A549 (cell line): ENCODE measurements at regions not wholly inside any gene's neighbourhood (a gene's known extent, or its start where the extent isn't known, plus 50 kb on each side); places are given as distances from the start of the nearest gene placed in this dataset.

ENCODE experiments used
- ATAC-seq, 2 experiments: fragments of 200-7000 bp in 1 of 2; fragments of >200 bp in 1 of 2; cut with Nextera tagmentation in 1 of 2; cut with Tn5 transposase in 1 of 2; 3 replicates each; pipeline versions ENCODE4 v1.8.0 to v1.9.1; 2018 to 2020; ENCODE audit warnings: mild to moderate bottlenecking in 1 of 2, moderate library complexity in 1 of 2
- CTCF ChIA-PET: fragments of 300-600 bp; sonication (Branson Sonifier 250); formaldehyde crosslinking; extraction: SDS; loops from one replicate; lab custom pipeline; 2021; ENCODE audit warnings: antibody characterized with exemption, inconsistent platforms; lab: Yijun Ruan, JAX
- POLR2A ChIA-PET: fragments of 350-600 bp; formaldehyde crosslinking; extraction: SDS; loops from one replicate; lab custom pipeline; 2021; ENCODE audit warnings: antibody characterized with exemption, inconsistent platforms; lab: Yijun Ruan, JAX
- DNase-seq, 2 experiments: peaks; one replicate each; pipeline versions ENCODE4 v3.0.0 to v3.0.0-alpha.2; 2011 to 2016; ENCODE audit warnings: low read depth in 1 of 2, low spot score in 1 of 2
- FAIRE-seq: peaks from 2 replicates; lab custom pipeline; 2011; peaks lifted over from hg19 to GRCh38; lab: Jason Lieb, UNC
- H3K27ac ChIP-seq, 2 experiments: fragments of >200 bp; sonication (Bioruptor Twin); formaldehyde crosslinking; 3 replicates each; pipeline ENCODE4 v1.5.1; 2016 to 2017
- H3K4me1 ChIP-seq: fragments of >200 bp; sonication (Bioruptor Twin); formaldehyde crosslinking; 3 replicates; pipeline ENCODE4 v1.6.1; 2016
- H3K4me2 ChIP-seq: fragments of >200 bp; sonication (Bioruptor Twin); formaldehyde crosslinking; 3 replicates; pipeline ENCODE4 v1.6.1; 2016
- H3K4me3 ChIP-seq: fragments of >200 bp; sonication (Bioruptor Twin); formaldehyde crosslinking; 3 replicates; pipeline ENCODE4 v1.5.1; 2016
- H3K9me3 ChIP-seq: fragments of >200 bp; sonication (Bioruptor Twin); formaldehyde crosslinking; 3 replicates; pipeline ENCODE4 v1.6.1; 2016
- BHLHE40 ChIP-seq: IDR thresholded peaks from 2 replicates; pipeline ENCODE4 v1.6.1; 2012; ENCODE audit warnings: low read depth, low read length, inconsistent platforms
- CBX8 ChIP-seq: fragments of 200-600 bp; sonication (generic); IDR thresholded peaks from 2 replicates; pipeline ENCODE4 v1.6.1; 2016
- CTCF ChIP-seq: fragments of >200 bp; sonication (Bioruptor Twin); formaldehyde crosslinking; IDR thresholded peaks from 3 replicates; pipeline ENCODE4 v1.5.1; 2016
- EHMT2 ChIP-seq: fragments of 200-600 bp; sonication (generic); IDR thresholded peaks from 2 replicates; pipeline ENCODE4 v1.6.1; 2016; ENCODE audit warnings: antibody characterized with exemption, low read depth, mild to moderate bottlenecking, moderate library complexity
- EP300 ChIP-seq, 2 experiments: fragments of >200 bp; sonication (Bioruptor Twin); formaldehyde crosslinking; IDR thresholded peaks; 2 replicates in 1 of 2; 3 replicates in 1 of 2; pipeline ENCODE4 v1.6.1; 2016 to 2017
- FOSL2 ChIP-seq, 2 experiments: fragments of 450-650 bp in 1 of 2; fragments of >200 bp in 1 of 2; sonication (Bioruptor Twin) in 1 of 2; formaldehyde crosslinking; IDR thresholded peaks; 2 replicates each; pipeline versions ENCODE4 v1.5.0 to v1.6.1; 2016 to 2020; ENCODE audit warnings: mild to moderate bottlenecking in 1 of 2, moderate library complexity in 1 of 2
- GATA3 ChIP-seq: IDR thresholded peaks from 2 replicates; pipeline ENCODE4 v1.6.1; 2012; ENCODE audit warnings: borderline replicate concordance
- HDAC2 ChIP-seq: fragments of 200-600 bp; sonication (generic); IDR thresholded peaks from 2 replicates; pipeline ENCODE4 v1.6.1; 2016
- HEYL ChIP-seq: fragments of 250-450 bp; sonication (Bioruptor Pico); IDR thresholded peaks from 2 replicates; pipeline ENCODE4 v1.8.0; 2021; ENCODE audit warnings: mild to moderate bottlenecking, moderate library complexity
- HMGXB4 ChIP-seq: fragments of 250-450 bp; sonication (Bioruptor Pico); IDR thresholded peaks from 2 replicates; pipeline ENCODE4 v1.5.0; 2021; ENCODE audit warnings: mild to moderate bottlenecking, moderate library complexity, borderline replicate concordance
- HOXB13 ChIP-seq: fragments of 250-450 bp; sonication (Bioruptor Pico); IDR thresholded peaks from 2 replicates; pipeline ENCODE4 v1.5.0; 2020; ENCODE audit warnings: low read depth, mild to moderate bottlenecking, moderate library complexity
- JUNB ChIP-seq: fragments of >200 bp; sonication (Bioruptor Twin); formaldehyde crosslinking; IDR thresholded peaks from 2 replicates; pipeline ENCODE4 v1.6.1; 2016
- KDM1A ChIP-seq: fragments of 200-600 bp; sonication (generic); IDR thresholded peaks from 2 replicates; pipeline ENCODE4 v1.6.1; 2016; ENCODE audit warnings: low read depth, mild to moderate bottlenecking
- MYC ChIP-seq: IDR thresholded peaks from 2 replicates; pipeline ENCODE4 v1.6.1; 2012; ENCODE audit warnings: mild to moderate bottlenecking, inconsistent platforms, low read length, improper control_type of control experiment, borderline replicate concordance
- NFE2L2 ChIP-seq: fragments of 150-350 bp; conservative IDR thresholded peaks from 2 replicates; pipeline ENCODE4 v1.6.1; 2014; ENCODE audit warnings: low read length
- NPAS2 ChIP-seq: fragments of 250-450 bp; sonication (Bioruptor Pico); IDR thresholded peaks from 2 replicates; pipeline ENCODE4 v1.8.0; 2022; ENCODE audit warnings: mild to moderate bottlenecking, moderate library complexity, borderline replicate concordance
- RCOR1 ChIP-seq: fragments of 150-350 bp; IDR thresholded peaks from 2 replicates; pipeline ENCODE4 v1.6.1; 2014; ENCODE audit warnings: antibody characterized with exemption, low read length, low read depth
- RFX5 ChIP-seq: fragments of 450-650 bp; IDR thresholded peaks from 2 replicates; pipeline ENCODE4 v1.7.1; 2014; ENCODE audit warnings: antibody characterized with exemption, mild to moderate bottlenecking, moderate library complexity
- SREBF2 ChIP-seq: fragments of 450-650 bp; IDR thresholded peaks from 2 replicates; pipeline ENCODE4 v1.6.1; 2014; ENCODE audit warnings: mild to moderate bottlenecking, moderate library complexity
- TFCP2L1 ChIP-seq: fragments of 250-450 bp; sonication (Bioruptor Pico); IDR thresholded peaks from 2 replicates; pipeline ENCODE4 v1.5.0; 2021; ENCODE audit warnings: mild to moderate bottlenecking
- TP53 ChIP-seq: fragments of 250-450 bp; sonication (Bioruptor Pico); IDR thresholded peaks from 2 replicates; pipeline ENCODE4 v1.5.0; 2021; ENCODE audit warnings: mild to moderate bottlenecking, moderate library complexity
- ZC3H11A ChIP-seq: fragments of 450-650 bp; IDR thresholded peaks from 2 replicates; pipeline ENCODE4 v1.6.1; 2014; ENCODE audit warnings: antibody characterized with exemption, mild to moderate bottlenecking
- ZFP36 ChIP-seq: fragments of 450-650 bp; IDR thresholded peaks from 2 replicates; pipeline ENCODE4 v1.6.1; 2014; ENCODE audit warnings: borderline replicate concordance; ENCODE audit not compliant: partially characterized antibody
- ZSCAN20 ChIP-seq: fragments of 250-450 bp; sonication (Bioruptor Pico); IDR thresholded peaks from 2 replicates; pipeline ENCODE4 v1.8.0; 2022; ENCODE audit warnings: mild to moderate bottlenecking, moderate library complexity
- WGBS: methylation state at CpG from one replicate; pipeline ENCODE4 v1.1.6; 2017; ENCODE audit errors: missing lambda C conversion rate; 5-methylcytosine and 5-hydroxymethylcytosine counted together
- TF ChIP-seq, protein P1 (sequence below): fragments of 200-600 bp; sonication (generic); IDR thresholded peaks from 2 replicates; pipeline ENCODE4 v1.6.1; 2016; ENCODE audit warnings: antibody characterized with exemption, mild to moderate bottlenecking, moderate library complexity
- TF ChIP-seq, protein P2 (sequence below): IDR thresholded peaks from 2 replicates; pipeline ENCODE4 v1.6.1; 2012
- TF ChIP-seq, protein P3 (sequence below): fragments of >200 bp; sonication (Bioruptor Twin); formaldehyde crosslinking; IDR thresholded peaks from 2 replicates; pipeline ENCODE4 v1.6.1; 2016

DNA sequence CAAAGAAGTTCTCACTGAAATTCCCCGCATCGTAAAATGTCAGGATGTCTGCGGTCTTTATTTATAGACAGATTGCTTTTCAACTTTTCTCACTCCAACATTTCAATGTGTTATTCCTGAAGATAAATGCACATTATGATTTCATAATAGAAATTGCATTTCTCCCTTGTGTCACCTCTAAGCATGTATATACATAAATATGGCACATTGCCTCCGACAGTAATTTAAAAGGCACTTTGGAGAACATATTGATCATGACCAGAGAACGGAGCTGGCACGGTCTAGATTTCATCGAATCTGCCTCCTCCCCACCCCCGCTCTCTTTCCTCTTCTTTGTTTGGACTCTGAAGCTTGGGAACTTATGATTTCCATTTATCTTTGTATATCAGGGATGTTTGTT, 54.9 kb upstream of the IGSF21 start:
- no peak overlapping the region for H3K4me2 ChIP-seq
- H3K4me3 ChIP-seq: no peak overlapping the region
- no peak overlapping the region for H3K27ac ChIP-seq
- TF ChIP-seq, protein P1, sequence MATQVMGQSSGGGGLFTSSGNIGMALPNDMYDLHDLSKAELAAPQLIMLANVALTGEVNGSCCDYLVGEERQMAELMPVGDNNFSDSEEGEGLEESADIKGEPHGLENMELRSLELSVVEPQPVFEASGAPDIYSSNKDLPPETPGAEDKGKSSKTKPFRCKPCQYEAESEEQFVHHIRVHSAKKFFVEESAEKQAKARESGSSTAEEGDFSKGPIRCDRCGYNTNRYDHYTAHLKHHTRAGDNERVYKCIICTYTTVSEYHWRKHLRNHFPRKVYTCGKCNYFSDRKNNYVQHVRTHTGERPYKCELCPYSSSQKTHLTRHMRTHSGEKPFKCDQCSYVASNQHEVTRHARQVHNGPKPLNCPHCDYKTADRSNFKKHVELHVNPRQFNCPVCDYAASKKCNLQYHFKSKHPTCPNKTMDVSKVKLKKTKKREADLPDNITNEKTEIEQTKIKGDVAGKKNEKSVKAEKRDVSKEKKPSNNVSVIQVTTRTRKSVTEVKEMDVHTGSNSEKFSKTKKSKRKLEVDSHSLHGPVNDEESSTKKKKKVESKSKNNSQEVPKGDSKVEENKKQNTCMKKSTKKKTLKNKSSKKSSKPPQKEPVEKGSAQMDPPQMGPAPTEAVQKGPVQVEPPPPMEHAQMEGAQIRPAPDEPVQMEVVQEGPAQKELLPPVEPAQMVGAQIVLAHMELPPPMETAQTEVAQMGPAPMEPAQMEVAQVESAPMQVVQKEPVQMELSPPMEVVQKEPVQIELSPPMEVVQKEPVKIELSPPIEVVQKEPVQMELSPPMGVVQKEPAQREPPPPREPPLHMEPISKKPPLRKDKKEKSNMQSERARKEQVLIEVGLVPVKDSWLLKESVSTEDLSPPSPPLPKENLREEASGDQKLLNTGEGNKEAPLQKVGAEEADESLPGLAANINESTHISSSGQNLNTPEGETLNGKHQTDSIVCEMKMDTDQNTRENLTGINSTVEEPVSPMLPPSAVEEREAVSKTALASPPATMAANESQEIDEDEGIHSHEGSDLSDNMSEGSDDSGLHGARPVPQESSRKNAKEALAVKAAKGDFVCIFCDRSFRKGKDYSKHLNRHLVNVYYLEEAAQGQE: no peak
- TF ChIP-seq ZC3H11A (no peak), RCOR1 (no peak), JUNB (no peak), ZSCAN20 (no peak), MYC (no peak), FOSL2 (IDR thresholded peaks at IDR 0.05) (no peak), FOSL2 (CRISPR knock-in tag; IDR thresholded peaks at IDR 0.05) (no peak), SREBF2 (no peak), TFCP2L1 (CRISPR knock-in tag) (no peak), HOXB13 (CRISPR knock-in tag) (no peak), KDM1A (no peak), HEYL (CRISPR knock-in tag) (no peak), CBX8 (no peak), NFE2L2 (no peak), EP300 (IDR thresholded peaks at IDR 0.05) (no peak), HDAC2 (no peak), ZFP36 (no peak), GATA3 (no peak), NPAS2 (no peak)
- TF ChIP-seq, protein P2, sequence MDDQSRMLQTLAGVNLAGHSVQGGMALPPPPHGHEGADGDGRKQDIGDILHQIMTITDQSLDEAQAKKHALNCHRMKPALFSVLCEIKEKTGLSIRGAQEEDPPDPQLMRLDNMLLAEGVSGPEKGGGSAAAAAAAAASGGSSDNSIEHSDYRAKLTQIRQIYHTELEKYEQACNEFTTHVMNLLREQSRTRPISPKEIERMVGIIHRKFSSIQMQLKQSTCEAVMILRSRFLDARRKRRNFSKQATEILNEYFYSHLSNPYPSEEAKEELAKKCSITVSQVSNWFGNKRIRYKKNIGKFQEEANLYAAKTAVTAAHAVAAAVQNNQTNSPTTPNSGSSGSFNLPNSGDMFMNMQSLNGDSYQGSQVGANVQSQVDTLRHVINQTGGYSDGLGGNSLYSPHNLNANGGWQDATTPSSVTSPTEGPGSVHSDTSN: no peak
- CTCF ChIA-PET: no interaction called here
- no peaks in the 10 kb centered on the region for H3K9me3 ChIP-seq
- 7% methylated on average over 8 of the region's 8 CpGs for WGBS
- FAIRE-seq (no peak), DNase-seq (no peak), ATAC-seq (no peak)
- no peaks in the 10 kb centered on the region for H3K4me1 ChIP-seq
- POLR2A ChIA-PET: no interaction called here

GRCh38 chr1:18055156-18055555, 52.4 kb upstream of the IGSF21 start:
- no peak for ATAC-seq
- POLR2A ChIA-PET: no interaction called here
- TF ChIP-seq EHMT2 (no peak), HMGXB4 (CRISPR knock-in tag) (no peak), FOSL2 (IDR thresholded peaks at IDR 0.05) (no peak), FOSL2 (CRISPR knock-in tag; IDR thresholded peaks at IDR 0.05) (no peak), ZSCAN20 (no peak), HEYL (CRISPR knock-in tag) (no peak), MYC (no peak), CTCF (no peak), RFX5 (no peak), JUNB (no peak), TP53 (CRISPR knock-in tag) (no peak), BHLHE40 (no peak)
- TF ChIP-seq, protein P3, sequence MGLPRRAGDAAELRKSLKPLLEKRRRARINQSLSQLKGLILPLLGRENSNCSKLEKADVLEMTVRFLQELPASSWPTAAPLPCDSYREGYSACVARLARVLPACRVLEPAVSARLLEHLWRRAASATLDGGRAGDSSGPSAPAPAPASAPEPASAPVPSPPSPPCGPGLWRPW: no peak
- TF ChIP-seq, protein P1: no peak

More at GRCh38 chr1:18055156-18055555, 52.4 kb upstream of the IGSF21 start:
- 47% methylated on average over 14 of the region's 14 CpGs for WGBS
- no peak overlapping the region for H3K4me3 ChIP-seq
- DNase-seq: no peak
- FAIRE-seq: no peak
- CTCF ChIA-PET: no interaction called here
- no peaks in the 10 kb centered on the region for H3K9me3 ChIP-seq
- no peak overlapping the region for H3K4me2 ChIP-seq
- H3K4me1 ChIP-seq: no peaks in the 10 kb centered on the region
- H3K27ac ChIP-seq: no peak overlapping the region
